ENCODE measurements at regions not wholly inside any gene's neighbourhood (a gene's known extent, or its start where the extent isn't known, plus 50 kb on each side); places are given as distances from the start of the nearest gene placed in this dataset.

GRCh38 chr5:3659907-3660306 lies 64.3 kb downstream of the IRX1 start:
- TF ChIP-seq POLR2A (IDR thresholded peaks at IDR 0.05) (no peak), POLR2AphosphoS5 (IDR thresholded peaks at IDR 0.05) (no peak)

Measured in prostate gland (tissue), 1 donor.